HG02588 (cell line): ENCODE measurements at regions not wholly inside any gene's neighbourhood (a gene's known extent, or its start where the extent isn't known, plus 50 kb on each side); places are given as distances from the start of the nearest gene placed in this dataset.

Experiments used
- ATAC-seq: cut with Tn5 transposase; IDR thresholded peaks from one replicate; pipeline ENCODE4 v1.9.1; 2021; ENCODE audit warnings: mild to moderate bottlenecking, moderate library complexity; ENCODE audit not compliant: unreplicated experiment

DNA sequence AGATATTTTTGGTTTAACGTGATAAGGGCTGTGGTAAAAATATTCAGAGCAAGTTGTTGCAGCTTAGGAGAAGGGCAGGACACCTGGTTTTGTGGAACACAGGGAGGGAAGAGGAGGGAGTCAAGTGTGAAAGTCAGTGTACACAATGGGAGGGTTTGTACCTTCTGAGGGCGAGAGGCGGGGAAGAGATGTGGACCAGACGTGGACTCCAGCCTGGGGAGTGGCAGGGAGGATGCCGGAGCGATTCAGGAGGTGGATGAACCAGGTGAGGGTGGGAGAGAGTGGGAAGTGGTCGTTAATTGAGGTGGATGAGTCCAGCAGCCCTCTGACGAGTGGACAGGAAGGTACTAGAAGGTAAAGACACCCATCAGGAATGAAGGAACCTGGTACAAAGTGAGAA, 52.2 kb upstream of the IRF2BP2 start:
- no peak for ATAC-seq

DNA sequence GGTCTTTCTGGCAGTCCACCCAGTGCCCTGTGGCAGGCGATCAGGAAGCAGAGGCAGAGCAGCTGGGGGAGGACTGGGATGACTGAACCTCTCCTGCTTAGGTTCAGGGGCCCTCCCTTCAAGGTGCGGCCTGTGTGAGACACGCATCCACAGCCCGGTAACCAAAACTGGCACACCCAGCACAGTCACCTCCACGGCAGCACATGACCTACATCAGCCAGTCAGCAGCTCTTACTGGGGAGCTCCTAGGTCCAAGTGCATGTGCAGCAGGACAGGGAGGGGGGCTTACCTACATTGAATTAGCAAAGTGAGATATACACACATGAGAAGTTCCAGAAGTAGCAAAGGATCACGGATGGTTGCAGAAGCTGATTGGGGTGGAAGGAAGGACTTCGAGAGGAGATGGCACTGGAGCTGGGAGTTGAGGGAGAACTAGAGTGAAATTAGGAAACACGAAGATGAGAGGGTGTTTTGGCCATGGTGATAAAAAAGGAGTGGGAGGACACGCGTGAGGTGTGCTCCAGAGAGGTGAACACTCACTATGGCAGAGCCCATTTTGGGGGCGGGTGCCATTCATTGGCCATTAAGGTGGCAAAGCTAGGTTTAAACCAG, 51.4 kb upstream of the IRF2BP2 start:
- ATAC-seq: no peak

DNA sequence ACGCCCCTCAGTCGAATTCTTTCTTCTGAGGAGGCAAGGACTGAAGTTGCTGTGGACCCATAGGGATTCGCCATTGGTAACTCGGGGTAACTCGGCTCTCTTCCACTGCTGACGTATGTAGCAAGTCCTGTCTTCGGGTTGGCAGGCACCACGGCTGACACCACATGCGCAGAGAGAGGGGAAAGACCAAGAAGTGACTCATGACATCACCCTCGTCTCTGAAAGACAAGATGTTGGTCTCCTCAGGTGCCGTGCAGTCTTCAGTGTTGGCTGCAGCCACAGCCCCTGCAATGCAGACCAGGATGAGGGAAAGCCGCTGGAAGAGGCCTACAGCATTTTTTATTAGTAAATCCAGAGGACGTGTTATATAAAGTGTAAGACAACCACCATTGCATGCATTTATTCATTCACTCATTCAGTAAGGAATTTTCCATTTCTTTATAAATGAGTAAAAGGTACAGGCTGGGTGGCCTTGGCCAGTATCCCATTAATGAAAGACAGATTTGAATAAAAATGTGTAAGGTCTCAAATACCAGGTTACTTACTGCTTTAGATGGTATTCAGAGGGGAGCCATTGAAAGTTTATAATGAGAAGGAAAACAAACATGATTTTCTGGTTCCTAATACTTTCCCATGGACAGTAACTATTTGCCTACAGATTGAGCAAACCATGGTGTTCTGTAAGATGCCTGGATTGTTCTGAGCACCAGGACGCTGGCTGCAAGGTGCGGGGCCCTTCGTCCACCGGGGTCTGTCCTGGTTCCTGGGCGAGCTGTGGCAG, 50.7 kb upstream of the IRF2BP2 start:
- no peak for ATAC-seq
